ENCODE measurements at regions not wholly inside any gene's neighbourhood (a gene's known extent, or its start where the extent isn't known, plus 50 kb on each side); places are given as distances from the start of the nearest gene placed in this dataset.

- TF ChIP-seq, protein P1, sequence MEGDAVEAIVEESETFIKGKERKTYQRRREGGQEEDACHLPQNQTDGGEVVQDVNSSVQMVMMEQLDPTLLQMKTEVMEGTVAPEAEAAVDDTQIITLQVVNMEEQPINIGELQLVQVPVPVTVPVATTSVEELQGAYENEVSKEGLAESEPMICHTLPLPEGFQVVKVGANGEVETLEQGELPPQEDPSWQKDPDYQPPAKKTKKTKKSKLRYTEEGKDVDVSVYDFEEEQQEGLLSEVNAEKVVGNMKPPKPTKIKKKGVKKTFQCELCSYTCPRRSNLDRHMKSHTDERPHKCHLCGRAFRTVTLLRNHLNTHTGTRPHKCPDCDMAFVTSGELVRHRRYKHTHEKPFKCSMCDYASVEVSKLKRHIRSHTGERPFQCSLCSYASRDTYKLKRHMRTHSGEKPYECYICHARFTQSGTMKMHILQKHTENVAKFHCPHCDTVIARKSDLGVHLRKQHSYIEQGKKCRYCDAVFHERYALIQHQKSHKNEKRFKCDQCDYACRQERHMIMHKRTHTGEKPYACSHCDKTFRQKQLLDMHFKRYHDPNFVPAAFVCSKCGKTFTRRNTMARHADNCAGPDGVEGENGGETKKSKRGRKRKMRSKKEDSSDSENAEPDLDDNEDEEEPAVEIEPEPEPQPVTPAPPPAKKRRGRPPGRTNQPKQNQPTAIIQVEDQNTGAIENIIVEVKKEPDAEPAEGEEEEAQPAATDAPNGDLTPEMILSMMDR (IDR thresholded peaks at IDR 0.05): no peak
These were observed 696.7 kb downstream of the TNS3 start for GRCh38 chr7:46885167-46885566.

- TF ChIP-seq, protein P1 (IDR thresholded peaks at IDR 0.05): no peak
These were observed 700.3 kb downstream of the TNS3 start for GRCh38 chr7:46881507-46882127.

DNA sequence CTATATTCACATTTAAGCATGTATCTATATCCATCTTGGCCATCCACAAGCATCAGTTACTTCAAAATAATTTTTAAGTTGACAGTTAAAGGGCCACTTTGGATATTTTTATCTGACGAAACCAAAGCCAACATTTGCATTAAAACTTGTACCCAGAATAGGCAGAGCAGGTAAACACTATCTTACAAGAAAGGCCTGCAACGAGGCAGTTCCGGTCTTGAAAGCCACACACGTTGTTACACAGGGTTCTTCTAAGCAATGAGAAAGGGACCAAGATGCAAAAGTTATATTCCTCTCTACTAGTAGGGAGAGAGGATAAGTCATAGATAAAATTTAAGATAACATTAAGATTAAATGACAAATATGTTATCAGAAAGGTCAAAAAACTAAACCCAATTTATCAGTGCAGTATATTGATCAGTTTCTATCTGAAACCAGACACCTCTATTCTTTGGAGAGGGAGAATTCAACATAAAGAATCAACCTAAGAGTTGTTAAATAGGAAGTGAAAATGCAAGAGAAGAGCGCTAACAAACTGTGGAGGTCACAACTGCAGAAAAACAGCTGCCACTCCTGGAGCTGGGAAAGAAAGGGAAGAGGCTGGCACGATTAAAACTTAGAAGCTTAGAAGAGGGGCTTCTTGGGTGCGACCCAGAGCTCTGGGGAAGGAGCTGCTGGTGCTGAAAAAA lies 701.3 kb downstream of the TNS3 start:
- TF ChIP-seq, protein P1 (IDR thresholded peaks at IDR 0.05): no peak

GRCh38 chr7:46879783-46880182 lies 702.1 kb downstream of the TNS3 start:
- TF ChIP-seq, protein P1 (IDR thresholded peaks at IDR 0.05): no peak

DNA sequence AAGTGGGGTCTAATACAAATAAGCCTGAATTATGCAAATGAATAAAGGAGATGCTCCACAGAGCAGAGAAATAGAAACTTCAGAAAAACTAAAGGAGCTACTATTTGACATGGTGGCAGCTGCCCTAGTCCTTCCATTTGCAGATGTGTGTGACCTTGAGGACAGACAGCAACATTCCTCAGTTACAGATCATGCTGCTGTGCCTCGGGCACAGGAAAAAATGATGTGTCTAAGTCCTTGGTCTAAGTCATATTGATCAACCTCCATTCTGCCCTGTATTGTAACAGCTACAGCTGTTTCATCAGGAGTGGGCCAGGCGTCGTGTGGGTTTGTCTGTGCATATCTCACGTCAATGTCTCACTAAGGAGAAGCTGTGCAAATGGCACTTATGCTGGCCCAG lies 710.4 kb downstream of the TNS3 start:
- TF ChIP-seq, protein P1 (IDR thresholded peaks at IDR 0.05): no peak

DNA sequence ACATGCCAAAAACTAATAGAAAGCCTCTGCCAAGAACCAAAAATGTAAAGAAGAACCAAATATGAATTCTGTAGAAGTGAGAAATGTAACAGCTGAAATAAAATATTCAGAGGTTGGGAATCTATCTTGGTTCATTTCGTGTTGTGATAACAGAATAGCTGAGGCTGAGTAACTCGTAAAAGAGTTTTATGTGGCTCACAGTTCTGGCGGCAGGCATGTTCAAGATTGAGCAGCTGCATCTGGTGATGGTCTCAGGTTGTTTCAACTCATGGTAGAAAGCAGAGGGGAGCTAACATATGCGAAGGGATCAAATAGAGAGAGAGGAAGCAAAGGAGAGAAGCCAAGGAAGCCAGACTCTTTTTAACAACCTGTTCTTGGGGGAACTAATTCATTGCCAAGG lies 717.2 kb downstream of the TNS3 start:
- TF ChIP-seq, protein P1 (IDR thresholded peaks at IDR 0.05): no peak

DNA sequence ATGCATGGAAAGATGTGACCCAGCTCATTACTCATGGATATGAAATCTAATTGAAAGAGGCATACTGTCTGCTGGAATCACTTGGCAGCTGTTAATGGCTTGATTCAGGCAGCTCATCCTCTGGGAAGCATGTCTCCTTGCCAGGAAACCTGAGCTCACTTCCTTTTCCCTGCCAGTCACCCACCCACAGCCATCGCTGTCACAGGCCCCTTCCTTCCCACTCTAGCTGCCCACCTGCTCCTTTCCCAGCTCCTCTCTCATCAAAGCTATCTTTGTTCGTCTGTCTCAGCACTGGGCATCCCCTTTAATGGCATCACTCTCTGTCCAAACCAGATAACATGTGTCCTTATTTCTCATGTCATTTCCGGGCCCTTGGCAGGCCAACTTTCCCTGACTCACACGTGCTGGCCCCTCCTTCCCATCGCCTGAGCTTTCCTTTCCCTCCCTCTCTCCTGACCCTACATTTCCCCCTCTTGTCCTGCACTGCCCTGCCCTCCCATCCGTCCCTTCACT lies 721.9 kb downstream of the TNS3 start:
- TF ChIP-seq, protein P1 (IDR thresholded peaks at IDR 0.05): no peak

Data from LNCAP (cell line).